ENCODE measurements at regions not wholly inside any gene's neighbourhood (a gene's known extent, or its start where the extent isn't known, plus 50 kb on each side); places are given as distances from the start of the nearest gene placed in this dataset.

DNA sequence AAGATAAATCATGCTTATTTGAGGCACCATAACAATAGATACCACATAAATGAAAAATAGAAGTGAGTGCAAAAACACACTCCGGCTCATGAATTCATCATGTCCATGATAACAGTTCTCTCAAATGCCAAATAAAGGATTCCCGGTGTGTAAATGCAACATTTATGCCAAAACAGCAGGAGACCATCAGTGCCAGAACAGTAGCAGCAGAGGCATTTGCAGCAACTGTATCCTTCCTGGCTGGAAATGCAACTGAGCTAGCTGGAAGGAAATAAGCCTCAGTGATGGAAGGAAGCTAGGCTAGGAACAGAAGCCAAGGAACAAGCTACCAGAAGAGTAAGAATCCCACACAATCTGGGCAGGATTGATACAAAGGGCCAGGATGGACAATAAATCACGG is 79.9 kb upstream of the THSD7A start (continued):
- TF ChIP-seq ZNF883 (CRISPR knock-in tag; IDR thresholded peaks at IDR 0.05; ENCODE audit: not compliant biosample characterization): no peak
- no peak for TF ChIP-seq TOPORS (CRISPR knock-in tag; IDR thresholded peaks at IDR 0.05)

DNA sequence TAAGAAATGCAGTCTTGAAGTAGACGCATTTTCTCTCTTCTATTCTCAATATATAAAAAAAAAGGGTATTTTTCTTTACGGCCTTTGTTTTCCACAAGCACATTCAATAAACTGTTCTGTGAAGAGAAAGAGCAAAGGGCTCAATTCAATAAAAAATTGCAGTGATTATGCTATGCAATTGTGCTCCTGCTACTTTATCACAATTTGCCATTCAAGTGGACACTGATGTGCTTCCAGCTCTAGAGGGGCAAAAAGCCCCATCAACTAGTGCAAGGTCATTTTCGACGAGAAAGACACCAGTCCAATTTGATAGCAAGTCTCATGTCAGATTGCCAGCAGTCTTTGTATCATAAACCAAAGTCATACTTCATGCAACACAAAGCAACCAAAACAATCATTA is 82.6 kb upstream of the THSD7A start:
- Histone ChIP-seq H3K36me3 (replicated peaks in 1 of 2; ENCODE audit: control insufficient read depth in 1 of 2, insufficient read depth in 2 of 2, low read length in 2 of 2) (no peaks in the 10 kb centered on the region), H3K79me2 (ENCODE audit: insufficient read depth, low read length) (no peaks in the 10 kb centered on the region), H3K27me3 (ENCODE audit: control insufficient read depth in 1 of 2, insufficient read depth in 2 of 2, low read length in 2 of 2) (no peaks in the 10 kb centered on the region), H3K27ac (ENCODE audit: extremely low read length, insufficient read depth, low read length) (no peak overlapping the region), H3K9ac (ENCODE audit: insufficient read depth, low read depth, low read length) (no peak overlapping the region), H3K9me3 (ENCODE audit: low read length) (peaks cover 14% of the 10 kb centered on the region), H3K4me1 (ENCODE audit: insufficient read depth, low read length) (no peaks in the 10 kb centered on the region), H3K4me2 (ENCODE audit: low read depth, low read length) (no peak overlapping the region), H3K4me3 (replicated peaks in 1 of 3; ENCODE audit: insufficient read depth in 1 of 3, low read depth in 2 of 3, low read length in 3 of 3) (no peak overlapping the region), H4K20me1 (ENCODE audit: insufficient read depth, low read length) (no peaks in the 10 kb centered on the region), H2AFZ (ENCODE audit: low read length) (no peak overlapping the region)
- no TSS peak for BruUV-seq (replicated peaks)
- ChIA-PET CTCF (ENCODE audit: low intra/inter-chr PET ratio, low total read pairs) (no interaction called here), POLR2A (no interaction called here)
- DNase-seq (ENCODE audit: low spot score) (no peak), FAIRE-seq (no peak), ATAC-seq (no peak)
- in situ Hi-C loops (cut with HindIII; ENCODE audit: extremely low pct_ligation_motif_present, low pct_unique_long_range_greater_than_20kb): no loop called here
- intact Hi-C loops (cut with micrococcal nuclease; ENCODE audit: unreplicated experiment): no loop called here
- TF ChIP-seq ZNF7 (CRISPR knock-in tag; IDR thresholded peaks at IDR 0.05) (no peak), SPEN (CRISPR knock-in tag; IDR thresholded peaks at IDR 0.05; ENCODE audit: low read depth) (no peak), JUNB (CRISPR knock-in tag; IDR thresholded peaks at IDR 0.05; ENCODE audit: borderline replicate concordance) (no peak), ZNF614 (CRISPR knock-in tag; IDR thresholded peaks at IDR 0.05; ENCODE audit: borderline replicate concordance) (no peak), ZFP62 (CRISPR knock-in tag; IDR thresholded peaks at IDR 0.05) (no peak), ONECUT2 (CRISPR knock-in tag; IDR thresholded peaks at IDR 0.05) (no peak), ZNF761 (CRISPR knock-in tag; conservative IDR thresholded peaks at IDR 0.05) (no peak), MXI1 (IDR thresholded peaks at IDR 0.05; ENCODE audit: borderline replicate concordance, low read depth, low read length) (no peak), SETDB1 (CRISPR knock-in tag; IDR thresholded peaks at IDR 0.05; ENCODE audit: borderline replicate concordance) (no peak), ZNF383 (CRISPR knock-in tag; IDR thresholded peaks at IDR 0.05; ENCODE audit: borderline replicate concordance) (no peak), ATF7-NPFF (CRISPR knock-in tag; IDR thresholded peaks at IDR 0.05; ENCODE audit: low read depth) (no peak), ZNF446 (CRISPR knock-in tag; IDR thresholded peaks at IDR 0.05) (no peak), GATAD2A (CRISPR knock-in tag; IDR thresholded peaks at IDR 0.05) (no peak)
- TF ChIP-seq, protein P1, sequence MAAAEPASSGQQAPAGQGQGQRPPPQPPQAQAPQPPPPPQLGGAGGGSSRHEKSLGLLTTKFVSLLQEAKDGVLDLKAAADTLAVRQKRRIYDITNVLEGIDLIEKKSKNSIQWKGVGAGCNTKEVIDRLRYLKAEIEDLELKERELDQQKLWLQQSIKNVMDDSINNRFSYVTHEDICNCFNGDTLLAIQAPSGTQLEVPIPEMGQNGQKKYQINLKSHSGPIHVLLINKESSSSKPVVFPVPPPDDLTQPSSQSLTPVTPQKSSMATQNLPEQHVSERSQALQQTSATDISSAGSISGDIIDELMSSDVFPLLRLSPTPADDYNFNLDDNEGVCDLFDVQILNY (CRISPR knock-in tag; conservative IDR thresholded peaks at IDR 0.05): no peak
- TF ChIP-seq, protein P2, sequence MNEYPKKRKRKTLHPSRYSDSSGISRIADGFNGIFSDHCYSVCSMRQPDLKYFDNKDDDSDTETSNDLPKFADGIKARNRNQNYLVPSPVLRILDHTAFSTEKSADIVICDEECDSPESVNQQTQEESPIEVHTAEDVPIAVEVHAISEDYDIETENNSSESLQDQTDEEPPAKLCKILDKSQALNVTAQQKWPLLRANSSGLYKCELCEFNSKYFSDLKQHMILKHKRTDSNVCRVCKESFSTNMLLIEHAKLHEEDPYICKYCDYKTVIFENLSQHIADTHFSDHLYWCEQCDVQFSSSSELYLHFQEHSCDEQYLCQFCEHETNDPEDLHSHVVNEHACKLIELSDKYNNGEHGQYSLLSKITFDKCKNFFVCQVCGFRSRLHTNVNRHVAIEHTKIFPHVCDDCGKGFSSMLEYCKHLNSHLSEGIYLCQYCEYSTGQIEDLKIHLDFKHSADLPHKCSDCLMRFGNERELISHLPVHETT (CRISPR knock-in tag; conservative IDR thresholded peaks at IDR 0.05): no peak
- TF ChIP-seq, protein P3, sequence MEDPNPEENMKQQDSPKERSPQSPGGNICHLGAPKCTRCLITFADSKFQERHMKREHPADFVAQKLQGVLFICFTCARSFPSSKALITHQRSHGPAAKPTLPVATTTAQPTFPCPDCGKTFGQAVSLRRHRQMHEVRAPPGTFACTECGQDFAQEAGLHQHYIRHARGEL (CRISPR knock-in tag; IDR thresholded peaks at IDR 0.05): no peak
- WGBS (ENCODE audit: low lambda C conversion rate): 25% methylated on average over 4 of the region's 4 CpGs

All from HepG2 (cell line).